Ovary (tissue), 7 donors: ENCODE measurements at regions not wholly inside any gene's neighbourhood (a gene's known extent, or its start where the extent isn't known, plus 50 kb on each side); places are given as distances from the start of the nearest gene placed in this dataset.

Experiments
- DNase-seq, 5 donors: peaks; one replicate each; pipeline ENCODE4 v3.0.0-alpha.2; 2019 to 2020
- H3K27ac ChIP-seq, 2 donors: fragments of 200-600 bp; one replicate each; pipeline versions ENCODE4 v1.5.1 to v1.8.0; 2019 to 2022
- H3K27me3 ChIP-seq: fragments of 200-600 bp; one replicate; pipeline ENCODE4 v1.8.0; 2022
- H3K36me3 ChIP-seq: fragments of 200-600 bp; sonication (generic); one replicate; pipeline ENCODE4 v1.5.1; 2019
- H3K4me1 ChIP-seq: one replicate; pipeline ENCODE4 v1.8.1; 2013; ENCODE audit warnings: mild to moderate bottlenecking, moderate library complexity; ENCODE audit not compliant: insufficient read depth
- H3K4me3 ChIP-seq: fragments of 200-600 bp; sonication (generic); one replicate; pipeline ENCODE4 v1.5.1; 2017
- H3K9me3 ChIP-seq, 2 donors: fragments of 200-600 bp in 1 of 2; sonication (generic) in 1 of 2; one replicate each; pipeline versions ENCODE4 v1.5.1 to v1.8.1; 2013 to 2019; ENCODE audit warnings: mild to moderate bottlenecking in 1 of 2, moderate library complexity in 1 of 2
- CTCF ChIP-seq, 3 donors: fragments of 450-650 bp in 2 of 3; fragments of 200-600 bp in 1 of 3; IDR thresholded peaks; one replicate each; pipeline versions ENCODE4 v1.5.1 to v1.8.0; 2016 to 2022; ENCODE audit warnings: antibody characterized with exemption in 3 of 3, mild to moderate bottlenecking in 1 of 3
- EP300 ChIP-seq: sonication (generic); formaldehyde crosslinking; IDR thresholded peaks from one replicate; pipeline ENCODE4 v1.6.1; 2017; ENCODE audit warnings: antibody characterized with exemption
- POLR2A ChIP-seq: fragments of 450-650 bp; IDR thresholded peaks from one replicate; pipeline ENCODE4 v1.6.1; 2017; ENCODE audit warnings: antibody characterized with exemption, mild to moderate bottlenecking, moderate library complexity
- WGBS, 3 donors: extraction: QIAGEN DNeasy Blood & Tissue Kit in 1 of 3; methylation state at CpG; one replicate each; pipeline versions ENCODE4 v1.1.5 to v1.1.7; 2013 to 2017; 5-methylcytosine and 5-hydroxymethylcytosine counted together
- intact Hi-C, 4 donors: fragments of 100-400 bp; cut with DNase I; formaldehyde crosslinking; loops; one replicate each; pipeline versions ENCODE4 v1.11.0 to v1.15.1; 2022 to 2023
- donor health status: DM: no; HTN: no; CAD: no; lungs with moderate emphysema.
- donor health status: DM: no; HTN: no; CAD: no.
- donor health status: Bipolar disorder and iron deficiency.
- donor health status: DM: no; HTN: no; CAD: no.
- donor health status: DM: yes; HTN: yes; CAD: no.

- Histone ChIP-seq H3K9me3 (no peaks in the 10 kb centered on the region), H3K4me3 (no peak overlapping the region), H3K27ac (no peak overlapping the region), H3K27me3 (no peaks in the 10 kb centered on the region), H3K4me1 (no peaks in the 10 kb centered on the region), H3K36me3 (no peaks in the 10 kb centered on the region)
- 89 to 93% (median 93%) methylated on average over 1 of the region's 1 CpG for WGBS, 3 donors
- TF ChIP-seq CTCF (IDR thresholded peaks at IDR 0.05) (no peak), POLR2A (no peak), EP300 (no peak)
- intact Hi-C loops: no loop called here
- DNase-seq: no peak
Observed at GRCh38 chr12:41920355-41920754, 224.3 kb downstream of the GXYLT1 start.

DNA sequence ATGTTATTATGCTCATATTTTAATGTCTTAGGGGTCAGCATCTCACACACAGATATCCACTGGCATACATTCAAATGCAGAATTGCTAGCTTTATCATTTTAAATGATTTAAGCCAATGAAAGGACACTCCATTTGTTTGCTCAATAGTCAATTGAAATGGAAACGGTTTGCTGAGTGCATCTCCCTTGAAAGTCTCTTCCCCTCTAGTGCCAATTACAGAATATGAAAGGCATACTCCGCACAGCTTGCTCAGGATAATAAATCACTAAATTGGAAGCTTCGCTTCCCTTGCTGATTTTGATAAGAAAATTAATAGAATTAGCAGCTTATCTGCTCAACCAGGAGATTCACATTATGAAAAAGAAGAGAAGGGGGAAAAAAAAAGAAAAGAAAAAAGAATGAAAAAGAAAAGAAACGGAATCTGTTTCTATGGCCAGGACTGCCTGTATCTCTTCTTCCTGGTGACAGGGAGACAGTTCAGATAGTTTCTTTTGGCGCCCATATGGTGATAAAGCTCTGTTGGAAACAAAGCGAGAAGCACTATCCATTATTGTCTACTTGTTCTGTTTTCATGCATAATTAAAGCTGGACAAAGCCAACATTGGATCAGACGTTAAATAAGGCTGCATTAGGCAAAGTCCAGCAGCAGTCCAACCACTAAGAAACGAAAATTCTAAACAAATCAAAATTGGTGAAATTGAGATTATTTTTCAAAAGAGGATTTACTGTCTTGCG, 225.0 kb downstream of the GXYLT1 start:
- WGBS, 3 donors: 49 to 77% (median 74%) methylated on average over 9 of the region's 9 CpGs
- Histone ChIP-seq H3K27me3 (no peaks in the 10 kb centered on the region), H3K36me3 (no peaks in the 10 kb centered on the region), H3K4me3 (no peak overlapping the region), H3K27ac (no peak overlapping the region), H3K4me1 (no peaks in the 10 kb centered on the region), H3K9me3 (no peaks in the 10 kb centered on the region)
- DNase-seq: no peak
- intact Hi-C loops: no loop called here
- TF ChIP-seq POLR2A (no peak), CTCF (IDR thresholded peaks at IDR 0.05) (no peak), EP300 (no peak)

DNA sequence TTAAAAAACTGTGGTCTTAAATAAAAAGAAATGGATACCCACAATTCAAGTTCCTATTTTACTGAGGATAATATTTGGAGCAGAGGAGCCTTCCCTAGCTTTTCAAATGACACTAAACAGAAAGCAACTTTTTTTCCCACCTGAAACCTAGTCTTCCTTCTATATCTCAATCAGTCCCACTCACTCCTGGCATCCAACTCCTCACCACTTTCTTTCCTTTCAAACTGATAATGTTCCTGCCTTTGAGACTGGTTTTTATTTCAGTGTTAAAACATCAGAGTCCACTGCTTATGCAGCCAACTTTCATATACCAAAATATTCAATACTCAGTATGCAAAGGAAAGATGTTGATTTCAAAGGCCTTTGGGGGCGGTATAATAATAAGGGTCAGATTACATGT, 225.6 kb downstream of the GXYLT1 start:
- 94 to 98% (median 97%) methylated on average over 1 of the region's 1 CpG for WGBS, 3 donors
- no peak overlapping the region for H3K4me3 ChIP-seq
- intact Hi-C loops: no loop called here

DNA sequence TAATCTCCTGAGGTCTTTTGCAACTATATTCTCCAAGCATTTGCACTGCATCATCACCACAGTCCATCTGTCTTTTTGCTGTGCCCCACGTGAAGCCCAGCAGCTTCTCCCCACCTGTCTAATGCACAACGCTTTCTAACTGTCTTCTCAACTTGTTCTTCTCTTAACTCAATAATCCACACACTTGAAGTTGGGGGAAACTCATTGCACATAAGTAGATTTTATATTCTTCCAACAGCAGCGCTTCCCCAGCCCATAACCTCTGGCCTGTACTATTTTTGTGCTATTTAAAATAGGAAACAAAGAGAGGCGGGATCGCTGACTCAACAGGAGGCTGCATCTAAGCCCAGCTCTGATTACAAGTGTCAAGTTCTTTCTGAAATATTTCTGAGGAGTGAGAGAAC, 226.7 kb downstream of the GXYLT1 start:
- Histone ChIP-seq H3K27me3 (no peaks in the 10 kb centered on the region), H3K36me3 (no peaks in the 10 kb centered on the region), H3K27ac (no peak overlapping the region), H3K4me1 (no peaks in the 10 kb centered on the region), H3K9me3 (no peaks in the 10 kb centered on the region), H3K4me3 (no peak overlapping the region)
- WGBS, 3 donors: 10 to 13% (median 12%) methylated on average over 5 of the region's 5 CpGs
- TF ChIP-seq EP300: no peak
- TF ChIP-seq CTCF (IDR thresholded peaks at IDR 0.05): no peak
- no peak for TF ChIP-seq POLR2A
- DNase-seq: no peak
- intact Hi-C loops: no loop called here

More for the DNA sequence above, 225.6 kb downstream of the GXYLT1 start:
- DNase-seq: no peak
- Histone ChIP-seq H3K9me3 (no peaks in the 10 kb centered on the region), H3K4me1 (no peaks in the 10 kb centered on the region), H3K27me3 (no peaks in the 10 kb centered on the region), H3K36me3 (no peaks in the 10 kb centered on the region), H3K27ac (no peak overlapping the region)
- TF ChIP-seq CTCF (IDR thresholded peaks at IDR 0.05): no peak
- TF ChIP-seq EP300: no peak
- TF ChIP-seq POLR2A: no peak
